SU-DHL-6 (cell line): ENCODE measurements at regions not wholly inside any gene's neighbourhood (a gene's known extent, or its start where the extent isn't known, plus 50 kb on each side); places are given as distances from the start of the nearest gene placed in this dataset.

Experiments
- H2AFZ ChIP-seq: fragments of 200-600 bp; sonication (generic); 2 replicates; pipeline ENCODE4 v1.6.1; 2014; ENCODE audit warnings: low read depth, mild to moderate bottlenecking, moderate library complexity, mixed read lengths, antibody characterized with exemption, low read length; ENCODE audit not compliant: severe bottlenecking
- H3F3A ChIP-seq: fragments of 200-600 bp; shearing (Covaris generic); 2 replicates; pipeline ENCODE4 v1.6.0; 2016; ENCODE audit warnings: antibody characterized with exemption, mild to moderate bottlenecking; ENCODE audit not compliant: insufficient read depth
- H3K27ac ChIP-seq: fragments of 200-600 bp; sonication (generic); 2 replicates; pipeline ENCODE4 v1.5.1; 2016; ENCODE audit warnings: low read depth, mild to moderate bottlenecking, low read length, moderate library complexity, mixed read lengths
- H3K27me3 ChIP-seq: fragments of 200-600 bp; sonication (generic), shearing (Covaris generic); 2 replicates; pipeline ENCODE4 v1.6.0; 2014; ENCODE audit warnings: mild to moderate bottlenecking, low read length
- H3K36me3 ChIP-seq: fragments of 200-600 bp; sonication (generic); 2 replicates; pipeline ENCODE4 v1.6.1; 2014; ENCODE audit warnings: mild to moderate bottlenecking, low read length, mixed read lengths
- H3K4me2 ChIP-seq: fragments of 300-600, 200-600 bp; shearing (Covaris generic), sonication (generic); 2 replicates; pipeline ENCODE4 v1.6.0; 2014; ENCODE audit warnings: low read length, low read depth, mild to moderate bottlenecking; ENCODE audit not compliant: poor library complexity, severe bottlenecking
- H3K4me3 ChIP-seq: fragments of 200-600 bp; sonication (generic); 2 replicates; pipeline ENCODE4 v1.5.1; 2014; ENCODE audit warnings: antibody characterized with exemption, low read length, mild to moderate bottlenecking, mixed read lengths; ENCODE audit not compliant: insufficient read depth, poor library complexity, severe bottlenecking
- H3K79me2 ChIP-seq: fragments of 200-600 bp; sonication (generic); 2 replicates; pipeline ENCODE4 v1.6.1; 2014; ENCODE audit warnings: mild to moderate bottlenecking, low read length, moderate library complexity; ENCODE audit not compliant: insufficient read depth
- H3K9ac ChIP-seq: fragments of 200-600 bp; sonication (generic); 2 replicates; pipeline ENCODE4 v1.7.0; 2014; ENCODE audit warnings: mild to moderate bottlenecking, low read length
- H3K9me2 ChIP-seq: fragments of 200-600 bp; sonication (generic); replicated peaks from 2 replicates; pipeline ENCODE4 v1.6.1; 2014; ENCODE audit warnings: low read length; ENCODE audit not compliant: insufficient read depth
- H3K9me3 ChIP-seq: fragments of 200-600 bp; sonication (generic); 2 replicates; pipeline ENCODE4 v1.6.1; 2014; ENCODE audit warnings: low read length, mixed read lengths; ENCODE audit not compliant: insufficient read depth
- H4K20me1 ChIP-seq: fragments of 200-600 bp; sonication (generic); 2 replicates; pipeline ENCODE4 v1.6.1; 2014; ENCODE audit warnings: low read depth, mild to moderate bottlenecking, antibody characterized with exemption, low read length, moderate library complexity, mixed read lengths
- CTCF ChIP-seq: fragments of 200-600 bp; sonication (generic); IDR thresholded peaks from one replicate; pipeline ENCODE4 v1.5.1; 2017; ENCODE audit warnings: antibody characterized with exemption, mild to moderate bottlenecking, low read length, moderate library complexity; ENCODE audit not compliant: insufficient read depth, poor library complexity, severe bottlenecking
- EZH2phosphoT487 ChIP-seq: fragments of 200-600 bp; sonication (generic), shearing (Covaris generic); conservative IDR thresholded peaks from 2 replicates; pipeline ENCODE4 v1.6.1; 2018; ENCODE audit warnings: mild to moderate bottlenecking, antibody characterized with exemption, low read length, moderate library complexity, mixed read lengths

- H4K20me1 ChIP-seq = no peaks in the 10 kb centered on the region
- H3K9ac ChIP-seq = no peak overlapping the region
- H3K36me3 ChIP-seq = no peaks in the 10 kb centered on the region
- no peaks in the 10 kb centered on the region for H3F3A ChIP-seq
- no peaks in the 10 kb centered on the region for H3K9me2 ChIP-seq
- no peaks in the 10 kb centered on the region for H3K27me3 ChIP-seq
- H3K27ac ChIP-seq = no peak overlapping the region
- TF ChIP-seq CTCF (no peak), EZH2phosphoT487 (no peak)
- H3K79me2 ChIP-seq = no peaks in the 10 kb centered on the region
- no peak overlapping the region for H2AFZ ChIP-seq
- no peak overlapping the region for H3K4me2 ChIP-seq
- H3K4me3 ChIP-seq = no peak overlapping the region
- H3K9me3 ChIP-seq = no peaks in the 10 kb centered on the region
These were observed 838.5 kb downstream of the USP25 start for GRCh38 chr21:16568244-16568643.

GRCh38 chr21:16568661-16569060, 838.9 kb downstream of the USP25 start:
- no peaks in the 10 kb centered on the region for H3K9me3 ChIP-seq
- H3K27me3 ChIP-seq = no peaks in the 10 kb centered on the region
- no peak overlapping the region for H3K27ac ChIP-seq
- no peak overlapping the region for H3K4me3 ChIP-seq
- H3K9ac ChIP-seq = no peak overlapping the region
- H3F3A ChIP-seq = no peaks in the 10 kb centered on the region
- no peaks in the 10 kb centered on the region for H3K79me2 ChIP-seq
- no peak overlapping the region for H2AFZ ChIP-seq
- H3K9me2 ChIP-seq = no peaks in the 10 kb centered on the region
- H4K20me1 ChIP-seq = no peaks in the 10 kb centered on the region
- TF ChIP-seq EZH2phosphoT487 (no peak), CTCF (no peak)
- H3K36me3 ChIP-seq = no peaks in the 10 kb centered on the region
- H3K4me2 ChIP-seq = no peak overlapping the region

GRCh38 chr21:16569679-16570078, 839.9 kb downstream of the USP25 start:
- no peak overlapping the region for H3K9ac ChIP-seq
- no peaks in the 10 kb centered on the region for H3K36me3 ChIP-seq
- no peaks in the 10 kb centered on the region for H3K79me2 ChIP-seq
- H3K27me3 ChIP-seq = no peaks in the 10 kb centered on the region
- no peak overlapping the region for H2AFZ ChIP-seq
- H4K20me1 ChIP-seq = no peaks in the 10 kb centered on the region
- no peak overlapping the region for H3K4me3 ChIP-seq
- H3K9me3 ChIP-seq = no peaks in the 10 kb centered on the region
- H3K27ac ChIP-seq = no peak overlapping the region
- H3F3A ChIP-seq = no peaks in the 10 kb centered on the region
- H3K4me2 ChIP-seq = no peak overlapping the region
- no peaks in the 10 kb centered on the region for H3K9me2 ChIP-seq
- no peak for TF ChIP-seq EZH2phosphoT487
- TF ChIP-seq CTCF = no peak
